H9 (cell line): ENCODE measurements at regions not wholly inside any gene's neighbourhood (a gene's known extent, or its start where the extent isn't known, plus 50 kb on each side); places are given as distances from the start of the nearest gene placed in this dataset.
"Not testable (repeated sequence)": the region's sequence is repeated elsewhere in the genome, so short reads cannot be mapped to it uniquely, and the experiment has no call there.

Source experiments
- DNase-seq: peaks from one replicate; pipeline ENCODE4 v3.0.0-alpha.2; 2017
- H2AFZ ChIP-seq: one replicate; pipeline ENCODE4 v1.6.1; 2013; ENCODE audit warnings: mild to moderate bottlenecking, low read length, control low read depth, moderate library complexity
- H2AK5ac ChIP-seq: 2 replicates; pipeline ENCODE4 v1.6.1; 2013; ENCODE audit warnings: low read length, control low read depth, mixed read lengths; ENCODE audit not compliant: insufficient read length
- H2BK120ac ChIP-seq: one replicate; pipeline ENCODE4 v1.6.1; 2013; ENCODE audit warnings: low read depth, mild to moderate bottlenecking, low read length, control low read depth, inconsistent platforms; ENCODE audit not compliant: poor library complexity, severe bottlenecking
- H2BK12ac ChIP-seq: 2 replicates; pipeline ENCODE4 v1.6.1; 2013; ENCODE audit warnings: low read length, control low read depth, mixed read lengths, low read depth; ENCODE audit not compliant: insufficient read length
- H2BK15ac ChIP-seq: 2 replicates; pipeline ENCODE4 v1.6.1; 2013; ENCODE audit warnings: low read depth, low read length, control low read depth
- H2BK20ac ChIP-seq: one replicate; pipeline ENCODE4 v1.6.1; 2013; ENCODE audit warnings: low read depth, mild to moderate bottlenecking, low read length, control low read depth, inconsistent platforms; ENCODE audit not compliant: poor library complexity, severe bottlenecking
- H2BK5ac ChIP-seq: 2 replicates; pipeline ENCODE4 v1.6.1; 2013; ENCODE audit warnings: low read length, control low read depth, mixed read lengths; ENCODE audit not compliant: insufficient read length
- H3K14ac ChIP-seq: 2 replicates; pipeline ENCODE4 v1.6.1; 2013; ENCODE audit warnings: low read length, control low read depth; ENCODE audit not compliant: insufficient read depth
- H3K18ac ChIP-seq: 2 replicates; pipeline ENCODE4 v1.6.1; 2013; ENCODE audit warnings: low read depth, mild to moderate bottlenecking, mixed read lengths, low read length, control low read depth; ENCODE audit not compliant: insufficient read length
- H3K23ac ChIP-seq: 2 replicates; pipeline ENCODE4 v1.6.1; 2013; ENCODE audit warnings: low read length, control low read depth, mixed read lengths, low read depth; ENCODE audit not compliant: insufficient read length
- H3K23me2 ChIP-seq: 2 replicates; pipeline ENCODE4 v1.6.1; 2013; ENCODE audit warnings: low read depth, mild to moderate bottlenecking, mixed read lengths, low read length, control low read depth; ENCODE audit not compliant: insufficient read length, poor library complexity, severe bottlenecking
- H3K27ac ChIP-seq: 2 replicates; pipeline ENCODE4 v1.5.1; 2013; ENCODE audit warnings: low read length, control low read depth, mixed read lengths, low read depth; ENCODE audit not compliant: insufficient read length
- H3K27me3 ChIP-seq: 2 replicates; pipeline ENCODE4 v1.6.1; 2013; ENCODE audit warnings: low read length, control low read depth, inconsistent platforms; ENCODE audit not compliant: insufficient read depth
- H3K4ac ChIP-seq: 2 replicates; pipeline ENCODE4 v1.6.1; 2013; ENCODE audit warnings: low read depth, mild to moderate bottlenecking, control low read depth, inconsistent platforms, low read length, moderate library complexity
- H3K4me1 ChIP-seq: 2 replicates; pipeline ENCODE4 v1.6.1; 2013; ENCODE audit warnings: low read length, control low read depth, inconsistent platforms; ENCODE audit not compliant: insufficient read depth
- H3K4me2 ChIP-seq: 2 replicates; pipeline ENCODE4 v1.6.1; 2013; ENCODE audit warnings: low read length, control low read depth, mixed read lengths; ENCODE audit not compliant: insufficient read length, insufficient read depth
- H3K56ac ChIP-seq: 2 replicates; pipeline ENCODE4 v1.6.1; 2013; ENCODE audit warnings: low read depth, mild to moderate bottlenecking, mixed read lengths, low read length, control low read depth; ENCODE audit not compliant: insufficient read length
- H3K79me1 ChIP-seq: 2 replicates; pipeline ENCODE4 v1.6.1; 2013; ENCODE audit warnings: low read depth, mild to moderate bottlenecking, moderate library complexity, low read length, control low read depth, inconsistent platforms; ENCODE audit not compliant: insufficient read depth, poor library complexity, severe bottlenecking
- H3K79me2 ChIP-seq: 2 replicates; pipeline ENCODE4 v1.6.1; 2013; ENCODE audit warnings: low read length, control low read depth, inconsistent platforms; ENCODE audit not compliant: insufficient read depth
- H3K9ac ChIP-seq: 2 replicates; pipeline ENCODE4 v1.6.1; 2013; ENCODE audit warnings: low read length, control low read depth, mixed read lengths; ENCODE audit not compliant: insufficient read length; ENCODE audit errors: extremely low read depth
- H3K9me3 ChIP-seq: one replicate; pipeline ENCODE4 v1.6.1; 2013; ENCODE audit warnings: low read depth, low read length, inconsistent platforms; ENCODE audit not compliant: control insufficient read depth
- H3T11ph ChIP-seq: one replicate; pipeline ENCODE4 v1.6.1; 2013; ENCODE audit warnings: mild to moderate bottlenecking, low read length, control low read depth, inconsistent platforms
- H4K20me1 ChIP-seq: one replicate; pipeline ENCODE4 v1.6.1; 2013; ENCODE audit not compliant: control insufficient read depth, insufficient read length, insufficient read depth
- H4K5ac ChIP-seq: 2 replicates; pipeline ENCODE4 v1.6.1; 2013; ENCODE audit warnings: low read depth, mild to moderate bottlenecking, mixed read lengths, low read length, control low read depth; ENCODE audit not compliant: insufficient read length
- H4K8ac ChIP-seq: replicated peaks from 2 replicates; pipeline ENCODE4 v1.6.1; 2013; ENCODE audit warnings: low read length, control low read depth, mixed read lengths, low read depth; ENCODE audit not compliant: insufficient read length
- H4K91ac ChIP-seq: 2 replicates; pipeline ENCODE4 v1.6.1; 2013; ENCODE audit warnings: low read depth, mild to moderate bottlenecking, moderate library complexity, mixed read lengths, low read length, control low read depth; ENCODE audit not compliant: insufficient read length
- H3K27ac Mint-ChIP-seq, 3 experiments: 2 replicates in 2 of 3; 3 replicates in 1 of 3; pipeline ENCODE4 v1.8.0; 2020 to 2021; ENCODE audit warnings: mixed read lengths in 3 of 3, mild to moderate bottlenecking in 1 of 3, moderate library complexity in 1 of 3
- H3K27me3 Mint-ChIP-seq: 2 replicates; pipeline ENCODE4 v1.8.0; 2021; ENCODE audit warnings: low read depth, mild to moderate bottlenecking, moderate library complexity, mixed read lengths
- H3K36me3 Mint-ChIP-seq, 3 experiments: 2 replicates in 2 of 3; 3 replicates in 1 of 3; pipeline ENCODE4 v1.8.0; 2020 to 2021; ENCODE audit warnings: low read depth in 3 of 3, mixed read lengths in 3 of 3; ENCODE audit not compliant: insufficient read depth in 1 of 3
- H3K4me1 Mint-ChIP-seq, 2 experiments: 2 replicates each; pipeline ENCODE4 v1.8.0; 2020; ENCODE audit warnings: mixed read lengths in 2 of 2
- H3K4me3 Mint-ChIP-seq, 2 experiments: 2 replicates in 1 of 2; 3 replicates in 1 of 2; pipeline ENCODE4 v1.8.0; 2020 to 2021; ENCODE audit warnings: mild to moderate bottlenecking in 2 of 2, mixed read lengths in 2 of 2, moderate library complexity in 1 of 2
- H3K9me3 Mint-ChIP-seq, 2 experiments: 2 replicates in 1 of 2; 3 replicates in 1 of 2; pipeline ENCODE4 v1.8.0; 2020; ENCODE audit warnings: mild to moderate bottlenecking in 2 of 2, mixed read lengths in 2 of 2, moderate library complexity in 1 of 2
- WGBS: extraction: QIAGEN DNeasy Blood & Tissue Kit; methylation state at CpG from one replicate; pipeline ENCODE4 v1.1.7; 2013; ENCODE audit warnings: missing lambda C conversion rate, low lambda C conversion rate, mixed read lengths; ENCODE audit not compliant: insufficient read length; ENCODE audit errors: extremely low coverage; 5-methylcytosine and 5-hydroxymethylcytosine counted together

GRCh38 chrX:79919958-79920357, 94.6 kb upstream of the TBX22 start:
- H2BK120ac ChIP-seq, H3K4me3 Mint-ChIP-seq, H3K4me2 ChIP-seq, H3K27me3 ChIP-seq, H3K4me1 Mint-ChIP-seq, H3K9ac ChIP-seq, H2BK12ac ChIP-seq, H3K79me1 ChIP-seq, H3K27ac ChIP-seq, H4K8ac ChIP-seq, H3K14ac ChIP-seq, H3K18ac ChIP-seq, H3K56ac ChIP-seq, H3K4ac ChIP-seq, H3K23me2 ChIP-seq, H3K23ac ChIP-seq, H4K91ac ChIP-seq, H3K4me1 ChIP-seq, H2AFZ ChIP-seq, DNase-seq, H2AK5ac ChIP-seq, H4K20me1 ChIP-seq, H4K5ac ChIP-seq, H3K9me3 ChIP-seq, H2BK5ac ChIP-seq, H3T11ph ChIP-seq, H2BK15ac ChIP-seq, H3K27me3 Mint-ChIP-seq, H3K36me3 Mint-ChIP-seq, H2BK20ac ChIP-seq, H3K79me2 ChIP-seq, H3K27ac Mint-ChIP-seq: not testable (repeated sequence)
- no CpG with 5 or more reads among the region's 2 CpGs for WGBS
- peaks cover 80 to 91% of the 10 kb centered on the region in 2 experiments for H3K9me3 Mint-ChIP-seq

GRCh38 chrX:79926791-79927190, 87.8 kb upstream of the TBX22 start:
- H3K4ac ChIP-seq, H3K27ac Mint-ChIP-seq, H2AFZ ChIP-seq, H4K8ac ChIP-seq, H3K27me3 Mint-ChIP-seq, H3K56ac ChIP-seq, H3K4me2 ChIP-seq, H2BK5ac ChIP-seq, DNase-seq, H3K9ac ChIP-seq, H2BK120ac ChIP-seq, H4K91ac ChIP-seq, H3K18ac ChIP-seq, H3K14ac ChIP-seq, H4K5ac ChIP-seq, H3K9me3 ChIP-seq, H2BK20ac ChIP-seq, H4K20me1 ChIP-seq, H3K36me3 Mint-ChIP-seq, H3K79me1 ChIP-seq, H2AK5ac ChIP-seq, H3K4me1 Mint-ChIP-seq, H2BK15ac ChIP-seq, H3K23ac ChIP-seq, H3K23me2 ChIP-seq, H3K27ac ChIP-seq, H3K4me1 ChIP-seq, H3T11ph ChIP-seq, H2BK12ac ChIP-seq, H3K27me3 ChIP-seq, H3K79me2 ChIP-seq: not testable (repeated sequence)
- H3K9me3 Mint-ChIP-seq = peaks cover 48 to 52% of the 10 kb centered on the region in 2 experiments
- no CpG with 5 or more reads among the region's 24 CpGs for WGBS
- peak overlapping the region in 1 of 2 experiments; percentile 36; a peak in 2 of 5 replicates for H3K4me3 Mint-ChIP-seq
